ENCODE measurements at regions not wholly inside any gene's neighbourhood (a gene's known extent, or its start where the extent isn't known, plus 50 kb on each side); places are given as distances from the start of the nearest gene placed in this dataset.
"Not testable (repeated sequence)": the region's sequence is repeated elsewhere in the genome, so short reads cannot be mapped to it uniquely, and the experiment has no call there.

DNA sequence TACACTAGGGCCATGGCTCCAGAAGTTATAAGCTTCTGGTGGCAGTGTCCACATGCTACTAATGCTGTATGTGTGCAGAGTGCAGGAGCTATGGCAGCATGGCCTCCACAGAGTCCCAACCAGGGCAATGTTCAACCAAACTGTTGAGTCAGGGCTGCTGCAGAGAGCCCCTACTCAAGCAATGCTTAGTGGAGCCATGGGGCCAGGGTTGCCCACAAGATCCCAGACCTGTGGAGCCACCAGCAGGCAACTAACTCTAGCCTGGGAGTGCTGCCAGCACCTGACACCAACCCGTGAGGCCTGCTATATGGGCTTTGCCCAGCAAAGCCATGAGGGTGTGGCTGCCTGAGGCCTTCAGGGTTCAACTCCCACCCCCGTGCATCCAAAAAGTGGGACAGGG, 655.2 kb downstream of the TBC1D22A start:
- H3K9me3 ChIP-seq (ENCODE audit: low read depth, low read length): no peaks in the 10 kb centered on the region
- H3K9ac ChIP-seq (ENCODE audit: insufficient read length): no peak overlapping the region
- H3K36me3 ChIP-seq (ENCODE audit: insufficient read depth, low read length): no peaks in the 10 kb centered on the region
- H3K27ac ChIP-seq: no peak overlapping the region
- H3K4me3 ChIP-seq: no peak overlapping the region
- DNase-seq (ENCODE audit: low read depth, low spot score): no peak
- TF ChIP-seq EZH2 (IDR thresholded peaks at IDR 0.05) (no peak), POLR2AphosphoS5 (IDR thresholded peaks at IDR 0.05; ENCODE audit: borderline replicate concordance, low read depth, low read length) (no peak), FOXP2 (optimal IDR thresholded peaks at IDR 0.05; ENCODE audit: control extremely low read depth, extremely low read length, insufficient read depth) (no peak)

DNA sequence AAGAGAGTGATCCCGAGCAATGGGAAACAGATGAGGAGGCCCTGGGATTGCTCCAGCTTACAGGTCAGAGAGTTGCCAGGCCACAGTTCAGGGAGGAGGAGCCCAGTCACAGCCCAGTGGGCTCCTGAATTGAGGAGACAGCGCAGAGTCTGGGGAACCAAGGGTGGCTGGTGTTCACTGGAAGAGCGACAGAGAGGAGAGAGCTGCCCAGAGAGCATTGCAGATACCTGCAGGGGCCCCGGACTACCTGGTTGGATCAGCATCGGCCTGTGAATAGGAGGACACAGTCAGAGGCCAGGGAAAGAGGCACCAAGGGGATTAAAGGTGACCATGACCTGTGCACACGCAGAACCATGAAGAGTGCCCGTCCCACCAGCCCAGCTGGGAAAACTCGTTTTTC, 648.6 kb downstream of the TBC1D22A start:
- Histone ChIP-seq H3K27ac (no peak overlapping the region), H3K9me3 (ENCODE audit: low read depth, low read length) (no peaks in the 10 kb centered on the region), H3K9ac (ENCODE audit: insufficient read length) (no peak overlapping the region), H3K4me3 (no peak overlapping the region), H3K36me3 (ENCODE audit: insufficient read depth, low read length) (no peaks in the 10 kb centered on the region)
- TF ChIP-seq FOXP2 (optimal IDR thresholded peaks at IDR 0.05; ENCODE audit: control extremely low read depth, extremely low read length, insufficient read depth): no peak
- TF ChIP-seq EZH2 (IDR thresholded peaks at IDR 0.05): no peak
- TF ChIP-seq POLR2AphosphoS5 (IDR thresholded peaks at IDR 0.05; ENCODE audit: borderline replicate concordance, low read depth, low read length): no peak
- no peak for DNase-seq (ENCODE audit: low read depth, low spot score)

DNA sequence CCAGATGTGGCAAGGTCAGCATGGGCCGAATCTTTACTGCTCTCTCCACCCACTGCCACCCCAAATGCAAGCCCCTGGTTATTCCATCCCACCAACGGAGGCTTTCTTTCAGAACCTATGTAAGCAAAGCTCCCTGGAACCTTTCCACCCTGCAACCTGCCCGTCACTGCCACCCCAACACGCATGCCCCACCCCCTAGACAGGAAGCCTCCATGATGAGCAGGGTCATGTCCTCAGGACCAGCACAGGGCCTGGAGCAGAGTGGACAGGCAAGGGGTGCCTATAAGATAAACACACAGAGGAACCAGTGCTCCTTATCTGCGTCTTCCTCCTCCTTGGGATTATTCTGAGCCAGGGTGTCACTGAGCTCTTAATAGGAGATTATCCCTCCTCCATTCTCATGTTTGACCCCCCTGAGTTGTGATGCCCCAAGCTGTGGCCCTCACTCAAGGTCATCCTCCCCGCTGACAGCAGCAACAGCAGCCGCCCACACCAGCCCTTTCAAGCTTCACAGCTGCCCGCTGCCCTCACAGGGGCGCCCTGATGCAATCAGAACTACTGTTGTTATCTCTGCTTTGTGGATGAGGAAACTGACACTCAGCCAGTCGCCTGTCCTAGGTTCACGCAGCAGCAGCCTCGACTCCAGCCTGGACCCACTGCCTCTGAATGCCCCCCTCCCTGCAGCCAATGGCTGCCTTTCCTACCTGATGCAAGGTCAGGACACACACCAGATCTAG, 647.3 kb downstream of the TBC1D22A start:
- H3K4me3 ChIP-seq: no peak overlapping the region
- no peaks in the 10 kb centered on the region for H3K9me3 ChIP-seq (ENCODE audit: low read depth, low read length)
- H3K9ac ChIP-seq (ENCODE audit: insufficient read length): no peak overlapping the region
- TF ChIP-seq FOXP2 (optimal IDR thresholded peaks at IDR 0.05; ENCODE audit: control extremely low read depth, extremely low read length, insufficient read depth): no peak
- TF ChIP-seq POLR2AphosphoS5 (IDR thresholded peaks at IDR 0.05; ENCODE audit: borderline replicate concordance, low read depth, low read length): no peak
- TF ChIP-seq EZH2 (IDR thresholded peaks at IDR 0.05): no peak
- H3K27ac ChIP-seq: no peak overlapping the region
- no peaks in the 10 kb centered on the region for H3K36me3 ChIP-seq (ENCODE audit: insufficient read depth, low read length)
- no peak for DNase-seq (ENCODE audit: low read depth, low spot score)

DNA sequence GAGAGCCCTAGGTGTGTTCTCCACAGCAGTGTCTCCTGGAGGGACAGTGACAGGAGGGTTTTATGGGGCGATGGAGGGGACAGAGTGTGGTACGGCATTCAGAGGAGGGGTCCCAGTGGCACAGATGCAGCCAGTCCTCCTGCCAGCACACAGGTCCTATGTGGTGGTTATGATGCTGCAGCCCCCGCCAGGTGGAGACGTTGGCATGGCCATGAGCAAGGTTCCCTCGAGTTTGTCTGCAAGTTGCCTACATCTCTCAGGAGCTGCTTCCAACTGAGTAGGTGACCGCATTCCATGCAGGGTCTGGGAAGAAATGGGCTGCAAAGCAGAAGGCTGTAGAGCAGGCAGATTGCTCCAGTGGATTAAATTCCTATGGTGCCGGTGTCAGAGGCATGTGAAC, 646.0 kb downstream of the TBC1D22A start:
- Histone ChIP-seq H3K9me3 (ENCODE audit: low read depth, low read length) (no peaks in the 10 kb centered on the region), H3K4me3 (no peak overlapping the region), H3K27ac (no peak overlapping the region), H3K9ac (ENCODE audit: insufficient read length) (no peak overlapping the region), H3K36me3 (ENCODE audit: insufficient read depth, low read length) (no peaks in the 10 kb centered on the region)
- TF ChIP-seq POLR2AphosphoS5 (IDR thresholded peaks at IDR 0.05; ENCODE audit: borderline replicate concordance, low read depth, low read length) (no peak), EZH2 (IDR thresholded peaks at IDR 0.05) (no peak), FOXP2 (optimal IDR thresholded peaks at IDR 0.05; ENCODE audit: control extremely low read depth, extremely low read length, insufficient read depth) (no peak)
- no peak for DNase-seq (ENCODE audit: low read depth, low spot score)

DNA sequence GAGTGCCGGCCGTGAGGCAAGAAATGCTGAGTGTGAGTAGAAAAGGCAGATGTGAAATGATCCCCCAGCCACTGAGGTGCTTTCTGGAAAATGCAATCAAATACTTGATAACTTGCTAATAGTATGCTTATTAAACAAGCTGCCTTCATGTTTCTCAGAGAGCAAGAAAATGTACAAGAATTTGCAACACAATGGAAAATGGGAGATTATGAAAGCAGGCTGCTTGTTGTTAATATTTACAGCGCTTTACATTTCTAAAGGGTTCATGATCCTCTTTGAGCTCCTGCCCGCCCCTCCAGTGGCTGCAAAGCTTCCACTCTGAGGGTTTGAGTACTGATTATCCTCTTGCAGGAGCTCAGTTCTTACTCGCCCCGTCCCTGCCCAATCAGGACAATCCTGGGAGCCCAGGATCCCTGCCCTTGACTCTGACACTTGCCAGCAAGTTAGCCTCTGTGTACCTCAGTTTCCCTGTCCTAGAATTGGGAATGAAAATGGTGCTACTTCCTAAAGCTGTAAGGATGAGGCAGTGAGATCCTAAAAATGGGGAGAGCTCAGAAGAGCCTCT, 645.1 kb downstream of the TBC1D22A start:
- H3K9me3 ChIP-seq (ENCODE audit: low read depth, low read length): no peaks in the 10 kb centered on the region
- DNase-seq (ENCODE audit: low read depth, low spot score): no peak

DNA sequence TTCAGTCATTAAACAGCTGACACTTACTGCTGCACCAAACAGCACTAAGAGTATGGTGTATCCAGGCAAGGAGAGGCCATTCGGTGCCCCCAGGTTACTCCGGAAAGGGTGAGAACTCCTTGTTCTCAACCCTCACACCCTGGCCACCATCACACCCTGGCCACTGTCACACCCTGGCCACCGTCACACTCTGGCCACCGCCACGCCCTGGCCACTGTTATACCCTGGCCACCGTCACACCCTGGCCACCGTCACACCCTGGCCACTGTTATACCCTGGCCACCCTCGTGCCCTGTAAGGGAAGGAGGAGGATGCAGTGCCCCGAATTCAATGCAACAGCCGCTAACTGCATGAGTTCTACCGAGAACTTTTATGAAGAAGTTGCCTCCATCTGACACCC, 644.4 kb downstream of the TBC1D22A start:
- TF ChIP-seq FOXP2 (optimal IDR thresholded peaks at IDR 0.05; ENCODE audit: control extremely low read depth, extremely low read length, insufficient read depth) (no peak), EZH2 (IDR thresholded peaks at IDR 0.05) (no peak), POLR2AphosphoS5 (IDR thresholded peaks at IDR 0.05; ENCODE audit: borderline replicate concordance, low read depth, low read length) (no peak)
- H3K9me3 ChIP-seq (ENCODE audit: low read depth, low read length): no peaks in the 10 kb centered on the region
- no peak overlapping the region for H3K4me3 ChIP-seq
- no peak overlapping the region for H3K27ac ChIP-seq
- H3K36me3 ChIP-seq (ENCODE audit: insufficient read depth, low read length): no peaks in the 10 kb centered on the region
- no peak overlapping the region for H3K9ac ChIP-seq (ENCODE audit: insufficient read length)
- no peak for DNase-seq (ENCODE audit: low read depth, low spot score)

More for the DNA sequence above, 645.1 kb downstream of the TBC1D22A start:
- no peak overlapping the region for H3K4me3 ChIP-seq
- no peak overlapping the region for H3K9ac ChIP-seq (ENCODE audit: insufficient read length)
- TF ChIP-seq FOXP2 (optimal IDR thresholded peaks at IDR 0.05; ENCODE audit: control extremely low read depth, extremely low read length, insufficient read depth) (no peak), POLR2AphosphoS5 (IDR thresholded peaks at IDR 0.05; ENCODE audit: borderline replicate concordance, low read depth, low read length) (no peak), EZH2 (IDR thresholded peaks at IDR 0.05) (no peak)
- H3K36me3 ChIP-seq (ENCODE audit: insufficient read depth, low read length): no peaks in the 10 kb centered on the region
- no peak overlapping the region for H3K27ac ChIP-seq

DNA sequence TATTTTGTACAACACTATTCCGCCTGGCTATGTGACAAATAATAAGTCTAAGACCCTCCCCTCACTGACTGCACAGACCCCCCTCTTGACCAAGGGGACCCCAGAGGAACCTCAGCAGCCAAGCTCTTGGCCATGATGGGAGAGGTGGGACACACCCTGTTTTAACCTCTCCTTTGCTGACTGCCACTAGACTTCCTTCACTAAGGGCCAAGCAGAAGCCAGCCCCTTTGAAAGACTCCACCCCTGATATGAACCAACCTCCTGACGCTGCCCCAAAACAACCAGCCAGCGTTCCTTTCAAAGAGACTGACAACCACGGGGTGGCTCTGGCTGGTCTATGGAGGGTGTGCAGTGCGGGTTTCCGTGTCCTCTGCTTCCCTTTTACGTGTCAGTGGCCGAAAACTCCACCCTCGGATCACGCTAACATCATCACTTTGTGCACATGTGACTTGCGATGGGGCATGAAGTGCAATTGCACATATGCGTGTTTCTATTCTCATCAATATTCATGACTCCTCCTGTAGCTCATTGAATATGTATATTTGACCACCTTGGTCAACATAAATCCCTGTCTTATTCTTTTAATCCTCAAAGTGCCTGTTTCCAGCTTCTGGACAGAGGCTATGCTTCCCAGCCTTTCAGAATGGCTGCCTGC, 643.9 kb downstream of the TBC1D22A start:
- DNase-seq (ENCODE audit: low read depth, low spot score): no peak
- H3K9ac ChIP-seq (ENCODE audit: insufficient read length): no peak overlapping the region
- TF ChIP-seq EZH2 (IDR thresholded peaks at IDR 0.05): no peak
- TF ChIP-seq POLR2AphosphoS5 (IDR thresholded peaks at IDR 0.05; ENCODE audit: borderline replicate concordance, low read depth, low read length): no peak
- no peak for TF ChIP-seq FOXP2 (optimal IDR thresholded peaks at IDR 0.05; ENCODE audit: control extremely low read depth, extremely low read length, insufficient read depth)
- H3K27ac ChIP-seq: no peak overlapping the region
- H3K4me3 ChIP-seq: no peak overlapping the region
- no peaks in the 10 kb centered on the region for H3K9me3 ChIP-seq (ENCODE audit: low read depth, low read length)
- H3K36me3 ChIP-seq (ENCODE audit: insufficient read depth, low read length): no peaks in the 10 kb centered on the region

DNA sequence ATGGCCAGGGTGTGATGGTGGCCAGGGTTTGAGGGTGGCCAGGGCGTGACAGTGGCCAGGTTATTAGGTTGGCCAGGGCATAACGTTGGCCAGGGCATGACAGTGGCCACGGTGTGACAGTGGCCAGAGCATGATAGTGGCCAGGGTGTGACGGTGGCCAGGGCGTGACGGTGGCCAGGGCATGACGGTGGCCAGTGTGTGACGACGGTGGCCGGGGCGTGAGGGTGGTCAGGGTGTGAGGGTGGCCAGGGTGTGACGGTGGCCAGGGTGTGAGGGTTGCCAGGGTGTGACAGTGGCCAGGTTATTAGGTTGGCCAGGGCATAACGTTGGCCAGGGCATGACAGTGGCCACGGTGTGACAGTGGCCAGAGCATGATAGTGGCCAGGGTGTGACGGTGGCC, 642.8 kb downstream of the TBC1D22A start:
- H3K27ac ChIP-seq; H3K9ac ChIP-seq (ENCODE audit: insufficient read length); H3K4me3 ChIP-seq; H3K9me3 ChIP-seq (ENCODE audit: low read depth, low read length); DNase-seq (ENCODE audit: low read depth, low spot score); H3K36me3 ChIP-seq (ENCODE audit: insufficient read depth, low read length): not testable (repeated sequence)
